PC-3 (cell line): ENCODE measurements at regions not wholly inside any gene's neighbourhood (a gene's known extent, or its start where the extent isn't known, plus 50 kb on each side); places are given as distances from the start of the nearest gene placed in this dataset.

ENCODE experiments used
- EZH2 ChIP-seq: fragments of 300-600 bp; sonication (generic); IDR thresholded peaks from one replicate; pipeline ENCODE4 v1.6.1; 2017; ENCODE audit warnings: antibody characterized with exemption, mild to moderate bottlenecking, low read length; ENCODE audit not compliant: unreplicated experiment
- EZH2phosphoT487 ChIP-seq: fragments of 300-600 bp; sonication (generic); IDR thresholded peaks from 2 replicates; pipeline ENCODE4 v1.6.1; 2018; ENCODE audit warnings: mild to moderate bottlenecking, antibody characterized with exemption, low read length, borderline replicate concordance
- TF ChIP-seq, protein P1 (sequence below): fragments of 300-600 bp; sonication (generic); conservative IDR thresholded peaks from 2 replicates; pipeline ENCODE4 v1.5.1; 2017; ENCODE audit warnings: antibody characterized with exemption, low read depth, mild to moderate bottlenecking, low read length

DNA sequence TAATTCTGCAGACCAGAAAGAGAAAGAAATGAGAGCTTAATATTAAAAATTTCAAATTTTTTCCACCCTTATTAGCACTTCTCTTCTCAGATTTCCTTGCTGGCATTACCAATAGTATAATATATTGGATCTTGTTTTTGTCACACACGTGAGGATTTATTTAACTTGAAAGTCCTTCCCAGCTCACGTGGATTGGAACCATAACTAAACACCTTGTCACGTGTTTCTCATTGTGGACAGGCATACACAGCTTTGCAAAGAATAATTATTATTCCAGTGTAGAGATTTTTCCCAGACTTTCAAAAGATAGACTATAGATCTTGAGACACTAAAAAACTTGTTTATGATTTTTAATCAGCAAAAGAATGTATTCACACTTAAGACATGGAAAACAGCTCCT is 123.8 kb upstream of the LPAR1 start:
- TF ChIP-seq, protein P1, sequence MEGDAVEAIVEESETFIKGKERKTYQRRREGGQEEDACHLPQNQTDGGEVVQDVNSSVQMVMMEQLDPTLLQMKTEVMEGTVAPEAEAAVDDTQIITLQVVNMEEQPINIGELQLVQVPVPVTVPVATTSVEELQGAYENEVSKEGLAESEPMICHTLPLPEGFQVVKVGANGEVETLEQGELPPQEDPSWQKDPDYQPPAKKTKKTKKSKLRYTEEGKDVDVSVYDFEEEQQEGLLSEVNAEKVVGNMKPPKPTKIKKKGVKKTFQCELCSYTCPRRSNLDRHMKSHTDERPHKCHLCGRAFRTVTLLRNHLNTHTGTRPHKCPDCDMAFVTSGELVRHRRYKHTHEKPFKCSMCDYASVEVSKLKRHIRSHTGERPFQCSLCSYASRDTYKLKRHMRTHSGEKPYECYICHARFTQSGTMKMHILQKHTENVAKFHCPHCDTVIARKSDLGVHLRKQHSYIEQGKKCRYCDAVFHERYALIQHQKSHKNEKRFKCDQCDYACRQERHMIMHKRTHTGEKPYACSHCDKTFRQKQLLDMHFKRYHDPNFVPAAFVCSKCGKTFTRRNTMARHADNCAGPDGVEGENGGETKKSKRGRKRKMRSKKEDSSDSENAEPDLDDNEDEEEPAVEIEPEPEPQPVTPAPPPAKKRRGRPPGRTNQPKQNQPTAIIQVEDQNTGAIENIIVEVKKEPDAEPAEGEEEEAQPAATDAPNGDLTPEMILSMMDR = no peak
- TF ChIP-seq EZH2 (no peak), EZH2phosphoT487 (no peak)
